ENCODE measurements at regions not wholly inside any gene's neighbourhood (a gene's known extent, or its start where the extent isn't known, plus 50 kb on each side); places are given as distances from the start of the nearest gene placed in this dataset.

- TF ChIP-seq POLR2A (IDR thresholded peaks at IDR 0.05; ENCODE audit: low read depth, low read length) (no peak), TAF1 (IDR thresholded peaks at IDR 0.05; ENCODE audit: borderline replicate concordance, low read depth, low read length) (no peak), POLR2AphosphoS5 (IDR thresholded peaks at IDR 0.05; ENCODE audit: low read depth, low read length) (no peak)
- DNase-seq (ENCODE audit: insufficient read length) (no peak), FAIRE-seq (no peak)
Measured at GRCh38 chrX:93332329-93332728, 341.0 kb downstream of the NAP1L3 start.

- DNase-seq (ENCODE audit: insufficient read length) (no peak), FAIRE-seq (no peak)
- TF ChIP-seq TAF1 (IDR thresholded peaks at IDR 0.05; ENCODE audit: borderline replicate concordance, low read depth, low read length) (no peak), POLR2AphosphoS5 (IDR thresholded peaks at IDR 0.05; ENCODE audit: low read depth, low read length) (no peak), POLR2A (IDR thresholded peaks at IDR 0.05; ENCODE audit: low read depth, low read length) (no peak)
Measured at GRCh38 chrX:93322110-93322509, 351.3 kb downstream of the NAP1L3 start.

- FAIRE-seq (no peak), DNase-seq (ENCODE audit: insufficient read length) (no peak)
- TF ChIP-seq TAF1 (IDR thresholded peaks at IDR 0.05; ENCODE audit: borderline replicate concordance, low read depth, low read length) (no peak), POLR2A (IDR thresholded peaks at IDR 0.05; ENCODE audit: low read depth, low read length) (no peak), POLR2AphosphoS5 (IDR thresholded peaks at IDR 0.05; ENCODE audit: low read depth, low read length) (no peak)
Measured at GRCh38 chrX:93319609-93320008, 353.8 kb downstream of the NAP1L3 start.

All from GM12892 (cell line).